Peyer's patch (tissue), 4 donors: ENCODE measurements at regions not wholly inside any gene's neighbourhood (a gene's known extent, or its start where the extent isn't known, plus 50 kb on each side); places are given as distances from the start of the nearest gene placed in this dataset.

Source experiments
- CTCF ChIP-seq, 6 experiments: fragments of 450-650 bp in 4 of 6; fragments of 200-600 bp in 2 of 6; sonication (generic) in 1 of 6; IDR thresholded peaks; one replicate each; pipeline ENCODE4 v1.5.1; 2017 to 2019; ENCODE audit warnings: antibody characterized with exemption in 6 of 6, mild to moderate bottlenecking in 3 of 6, moderate library complexity in 1 of 6
- POLR2A ChIP-seq, 2 donors: fragments of 450-650 bp; IDR thresholded peaks; one replicate each; pipeline ENCODE4 v1.5.1; 2017; ENCODE audit warnings: antibody characterized with exemption in 2 of 2, mild to moderate bottlenecking in 2 of 2, moderate library complexity in 2 of 2

- TF ChIP-seq CTCF (IDR thresholded peaks at IDR 0.05) (no peak), POLR2A (IDR thresholded peaks at IDR 0.05) (no peak)
These were observed 55.8 kb upstream of the CIT start for GRCh38 chr12:119932921-119933320.
